SHP77 treated with DMSO at 0.1 percent for 48 hours (cell line): ENCODE measurements at regions not wholly inside any gene's neighbourhood (a gene's known extent, or its start where the extent isn't known, plus 50 kb on each side); places are given as distances from the start of the nearest gene placed in this dataset.

ENCODE experiments used
- DNase-seq: peaks from one replicate; lab custom pipeline; 2025; lab: John Stamatoyannopoulos, UW

DNA sequence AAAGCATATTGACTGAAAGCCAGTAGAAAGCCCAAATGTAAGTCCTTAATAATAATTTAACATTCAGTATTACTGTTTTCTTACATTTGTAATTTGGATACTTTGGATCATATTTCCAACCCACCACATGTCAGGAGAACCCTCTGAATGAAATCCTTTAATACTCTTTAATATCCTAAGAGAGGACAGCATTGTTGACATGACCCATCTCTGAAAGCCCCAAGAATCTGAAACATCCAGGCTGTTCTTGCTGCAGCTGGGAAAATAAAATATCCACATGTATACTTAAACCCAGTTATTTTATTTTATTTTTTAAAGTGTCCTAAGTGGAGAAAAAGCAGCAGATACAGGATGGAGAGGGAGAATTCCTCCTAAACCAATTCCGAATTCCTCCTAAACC is 130.8 kb upstream of the RIPOR2 start:
- DNase-seq: no peak

GRCh38 chr6:25068866-25069265 is 133.1 kb upstream of the RIPOR2 start:
- no peak for DNase-seq

- DNase-seq: peak; percentile 78
These were observed 135.0 kb upstream of the RIPOR2 start for GRCh38 chr6:25070547-25071366.

- DNase-seq: no peak
These were observed 142.4 kb upstream of the RIPOR2 start for GRCh38 chr6:25078141-25078540.

- no peak for DNase-seq
These were observed 148.2 kb upstream of the RIPOR2 start for GRCh38 chr6:25083784-25084507.

GRCh38 chr6:25084508-25084833 is 148.7 kb upstream of the RIPOR2 start:
- no peak for DNase-seq

GRCh38 chr6:25085756-25086155 is 150.0 kb upstream of the RIPOR2 start:
- no peak for DNase-seq

DNA sequence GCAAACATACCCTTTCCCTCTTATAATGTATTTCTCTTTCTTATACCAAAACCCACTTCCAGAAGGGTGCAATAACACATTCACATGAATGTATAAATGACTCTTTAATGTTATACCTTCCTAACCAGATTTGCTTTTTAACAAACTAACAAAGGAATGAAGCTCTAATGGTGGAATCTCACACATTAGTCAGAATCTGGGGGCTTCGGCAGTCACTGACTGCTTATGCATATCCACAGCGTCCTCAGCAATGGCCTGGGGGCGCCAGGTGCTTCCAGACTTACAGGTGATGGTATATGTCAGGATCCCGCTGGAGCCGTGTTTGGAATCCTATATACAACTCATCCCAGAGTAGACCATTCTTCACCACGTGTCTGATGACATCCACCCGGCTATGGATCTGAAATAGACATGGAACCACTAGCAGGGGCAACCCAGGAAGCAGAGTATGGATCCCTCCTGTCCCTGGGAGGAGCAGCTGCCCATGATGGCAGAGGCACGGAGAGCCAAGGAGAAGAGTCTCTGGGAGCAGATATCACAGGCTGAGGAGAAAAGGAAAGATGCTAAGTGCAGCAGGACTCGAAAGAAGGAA is 150.8 kb upstream of the RIPOR2 start:
- no peak for DNase-seq

GRCh38 chr6:25088513-25088912 is 152.8 kb upstream of the RIPOR2 start:
- DNase-seq: no peak

DNA sequence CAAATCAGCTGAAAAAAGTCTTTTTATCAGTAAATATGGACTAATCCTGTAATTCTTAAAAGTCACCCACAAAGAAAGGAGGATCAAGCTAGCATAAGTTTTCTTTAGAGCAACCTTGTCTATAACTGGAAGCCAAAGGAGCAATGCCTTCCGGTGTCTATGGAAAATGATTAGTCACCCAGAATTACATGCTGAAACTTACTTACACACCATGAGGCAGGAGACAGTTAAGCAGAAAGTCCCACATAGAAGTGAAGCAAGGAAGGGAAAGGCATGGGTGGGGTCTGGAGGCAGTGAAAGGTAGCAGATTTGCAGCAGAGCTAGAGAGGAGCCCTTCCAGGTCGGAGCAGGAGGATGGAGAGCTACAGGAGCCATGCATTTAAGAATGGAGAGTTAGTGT is 153.7 kb upstream of the RIPOR2 start:
- no peak for DNase-seq

- DNase-seq: peak; percentile 3
These were observed 159.0 kb upstream of the RIPOR2 start for GRCh38 chr6:25094726-25095125.

GRCh38 chr6:25100288-25100687 is 164.5 kb upstream of the RIPOR2 start:
- no peak for DNase-seq

DNA sequence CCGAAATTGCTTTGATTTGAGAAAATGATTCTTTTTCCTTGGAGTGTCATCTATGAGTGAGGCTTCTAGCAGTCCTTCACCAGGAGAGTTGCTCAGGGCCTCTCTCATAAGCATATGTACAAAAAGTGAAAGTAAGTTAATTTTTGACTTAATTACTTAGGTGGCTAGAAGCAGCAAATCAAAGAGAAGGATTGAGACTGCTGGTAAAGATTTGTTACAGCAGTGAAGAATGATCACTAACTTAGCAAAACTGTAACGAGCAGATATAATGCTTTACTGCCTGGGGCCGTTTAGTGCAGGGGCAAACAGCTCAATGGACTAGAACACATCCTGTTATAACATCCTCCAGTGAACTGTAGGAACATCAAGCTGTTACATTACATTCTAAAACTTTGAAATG is 167.8 kb upstream of the RIPOR2 start:
- DNase-seq: no peak

DNA sequence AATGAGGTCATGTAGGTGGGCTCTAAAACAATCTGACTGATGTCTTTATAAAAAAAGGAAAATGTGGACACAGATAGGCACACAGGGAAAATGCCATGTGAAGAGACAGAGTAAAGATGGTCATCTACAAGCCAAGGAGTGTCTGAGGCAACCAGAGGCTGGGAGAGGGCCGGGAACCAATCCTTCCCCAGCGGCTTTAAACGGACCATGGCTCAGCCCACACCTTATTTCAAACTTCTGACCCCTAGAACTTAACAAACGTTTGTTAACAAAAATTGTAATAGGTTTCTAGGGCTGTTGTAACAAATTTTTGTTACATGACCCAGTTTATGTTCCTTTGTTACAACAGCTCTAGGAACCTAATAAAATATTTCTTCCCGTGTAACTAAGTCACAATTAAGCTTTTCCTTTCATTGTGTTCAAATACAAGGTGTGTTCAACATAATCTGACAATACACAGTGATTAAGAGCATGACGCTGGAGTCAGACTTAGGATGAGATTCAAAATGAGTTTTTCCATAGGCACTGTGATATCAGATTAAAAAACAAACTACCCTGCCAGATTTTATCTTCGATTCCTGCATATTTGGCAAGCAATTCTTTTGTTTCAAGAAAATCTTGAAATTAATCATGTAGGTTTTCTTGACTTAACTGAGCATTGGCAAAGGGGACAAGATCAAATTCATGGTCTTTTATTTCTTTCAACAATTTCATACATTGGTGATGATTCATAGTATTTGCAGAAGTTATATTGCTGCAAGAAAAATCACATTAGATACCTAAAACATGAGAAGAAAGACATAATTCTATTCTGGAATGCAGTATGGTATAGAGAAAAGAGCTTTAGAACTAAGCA is 169.5 kb upstream of the RIPOR2 start:
- no peak for DNase-seq

DNA sequence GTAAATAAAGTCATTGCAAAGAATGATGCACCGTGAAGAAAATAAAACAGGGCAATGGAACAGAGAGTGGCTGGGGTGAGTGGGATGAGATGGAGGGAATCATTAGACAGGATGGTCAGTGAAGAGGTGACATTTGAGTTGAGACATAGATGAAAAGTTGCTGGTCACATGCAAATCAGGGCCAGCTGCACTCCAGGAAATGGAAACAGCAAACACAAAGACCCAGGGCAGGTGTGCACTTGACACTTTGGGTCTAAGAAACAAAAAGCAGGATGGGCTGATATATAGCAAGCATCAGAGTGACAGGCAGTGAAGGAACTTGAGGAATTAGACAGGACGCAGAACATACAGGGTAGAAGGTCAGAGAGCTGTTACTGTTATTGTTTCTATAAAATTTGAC is 171.5 kb upstream of the RIPOR2 start:
- peak; percentile 13 for DNase-seq

- DNase-seq: no peak
These were observed 167.4 kb upstream of the CARMIL1 start for GRCh38 chr6:25111782-25112181.

GRCh38 chr6:25112322-25112773 is 166.8 kb upstream of the CARMIL1 start:
- DNase-seq: no peak

GRCh38 chr6:25113436-25113835 is 165.7 kb upstream of the CARMIL1 start:
- no peak for DNase-seq

GRCh38 chr6:25118038-25118437 is 161.1 kb upstream of the CARMIL1 start:
- no peak for DNase-seq

DNA sequence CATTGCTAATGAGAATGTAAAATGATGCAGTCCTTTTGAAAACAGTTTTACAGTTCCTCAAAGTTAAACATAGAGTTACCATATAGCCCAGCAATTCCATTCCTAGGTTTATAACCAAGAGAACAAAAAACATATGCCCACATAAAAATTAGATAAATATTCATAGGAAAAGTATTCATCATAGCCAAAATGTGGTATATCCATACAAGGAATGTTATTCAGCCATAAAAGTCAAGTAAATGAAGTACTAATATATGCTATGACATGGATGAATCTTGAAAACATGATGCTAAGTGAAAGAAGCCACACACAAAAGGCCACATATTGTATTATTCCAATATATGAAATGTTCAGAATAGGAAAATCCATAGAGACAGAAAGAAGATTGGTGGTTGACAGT is 158.0 kb upstream of the CARMIL1 start:
- DNase-seq: no peak

- DNase-seq: no peak
These were observed 157.2 kb upstream of the CARMIL1 start for GRCh38 chr6:25122001-25122400.

DNA sequence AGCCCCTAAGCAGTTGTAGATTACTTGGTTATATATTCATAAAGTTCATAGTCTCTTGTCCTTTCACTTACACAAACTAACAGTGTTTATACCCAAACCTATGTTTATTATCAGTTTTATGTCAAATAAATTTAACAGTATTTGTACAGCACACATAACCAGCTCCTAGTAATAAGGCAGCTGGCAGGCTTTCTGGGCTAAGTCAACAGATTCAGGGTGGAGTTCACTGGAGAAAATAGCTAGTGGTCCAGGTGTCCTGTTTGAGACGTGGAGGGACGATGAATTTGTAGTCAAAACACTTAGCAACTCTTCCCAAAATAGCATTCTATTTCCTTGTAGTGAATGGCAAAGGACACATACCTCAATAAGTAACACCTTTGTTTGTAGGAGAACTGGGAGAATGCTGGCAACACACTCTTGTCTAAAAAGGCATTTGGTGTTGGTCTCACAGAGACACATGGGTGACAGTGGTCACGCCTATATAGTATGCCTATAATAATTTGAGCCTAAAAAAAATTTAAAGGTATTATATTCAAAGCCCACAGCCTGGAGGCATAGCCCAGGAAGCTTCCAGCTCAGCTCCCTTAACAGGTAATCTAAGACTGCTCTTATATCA is 156.4 kb upstream of the CARMIL1 start:
- DNase-seq: peak; percentile 91
